Stimulated activated CD8-positive, alpha-beta memory T cell treated with anti-CD3 and anti-CD28 coated beads, Interleukin-4, amount 100 ng/mL, for 4 hours (primary cell): ENCODE measurements at regions not wholly inside any gene's neighbourhood (a gene's known extent, or its start where the extent isn't known, plus 50 kb on each side); places are given as distances from the start of the nearest gene placed in this dataset.

Experiments used
- DNase-seq, 2 donors: peaks; one replicate each; pipeline ENCODE4 v3.0.0-alpha.2; 2020; ENCODE audit warnings: low read depth in 2 of 2, low spot score in 1 of 2

DNA sequence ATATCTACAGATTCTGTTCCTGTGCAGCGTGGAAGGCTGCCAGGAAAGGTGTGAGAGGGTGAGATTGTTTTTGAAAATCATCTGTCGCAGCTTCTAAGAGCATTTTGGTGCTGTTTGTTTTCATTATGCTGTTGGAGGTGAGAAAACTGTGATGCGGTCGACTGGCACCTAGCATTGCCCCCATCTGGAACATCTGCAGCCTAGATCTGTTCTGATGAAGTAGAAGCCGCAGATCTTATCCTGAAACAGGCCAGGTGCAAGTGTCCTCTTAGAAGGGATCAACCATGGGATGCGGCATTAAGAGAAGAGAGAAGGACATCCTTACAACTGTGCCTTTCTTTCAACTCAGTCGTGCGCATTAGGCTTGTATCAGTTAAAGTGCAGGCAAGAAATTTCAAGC lies 167.3 kb downstream of the CDH26 start:
- no peak for DNase-seq

- no peak for DNase-seq
These were observed 168.8 kb downstream of the CDH26 start for GRCh38 chr20:60126975-60127374.

- DNase-seq, result no peak
These were observed 173.2 kb downstream of the CDH26 start for GRCh38 chr20:60131375-60131774.

DNA sequence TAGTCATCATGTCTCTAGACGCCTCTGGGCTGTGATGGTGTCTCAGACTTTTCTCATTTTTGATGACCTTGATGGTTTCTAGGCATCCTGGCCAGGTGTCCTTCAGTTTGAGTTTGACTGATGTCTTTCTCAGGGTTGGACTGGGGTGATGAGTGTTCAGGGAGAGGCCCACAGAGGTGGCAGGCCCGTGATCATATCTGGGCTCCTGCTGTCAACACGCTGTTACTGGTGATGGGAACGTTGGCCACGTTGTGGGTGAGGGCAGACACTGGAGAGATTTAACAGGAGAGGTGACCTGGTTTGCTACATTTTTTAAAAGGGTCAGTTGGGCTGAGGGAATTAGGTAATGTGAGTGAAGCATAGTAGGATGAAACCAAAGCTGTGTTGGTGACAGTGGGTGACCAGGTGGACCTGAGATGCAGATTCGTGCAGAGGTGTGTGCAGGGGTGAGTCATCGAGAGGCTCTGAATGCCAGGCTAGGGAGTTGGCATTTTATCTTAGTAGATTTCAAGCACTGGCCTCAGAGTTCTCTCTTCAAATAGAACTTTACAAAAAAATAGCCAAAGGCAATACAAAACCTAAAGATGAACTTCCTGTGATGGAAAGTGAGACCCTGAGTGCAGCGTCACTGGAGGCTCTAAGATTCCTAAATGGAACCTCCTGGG lies 174.1 kb downstream of the CDH26 start:
- no peak for DNase-seq

DNA sequence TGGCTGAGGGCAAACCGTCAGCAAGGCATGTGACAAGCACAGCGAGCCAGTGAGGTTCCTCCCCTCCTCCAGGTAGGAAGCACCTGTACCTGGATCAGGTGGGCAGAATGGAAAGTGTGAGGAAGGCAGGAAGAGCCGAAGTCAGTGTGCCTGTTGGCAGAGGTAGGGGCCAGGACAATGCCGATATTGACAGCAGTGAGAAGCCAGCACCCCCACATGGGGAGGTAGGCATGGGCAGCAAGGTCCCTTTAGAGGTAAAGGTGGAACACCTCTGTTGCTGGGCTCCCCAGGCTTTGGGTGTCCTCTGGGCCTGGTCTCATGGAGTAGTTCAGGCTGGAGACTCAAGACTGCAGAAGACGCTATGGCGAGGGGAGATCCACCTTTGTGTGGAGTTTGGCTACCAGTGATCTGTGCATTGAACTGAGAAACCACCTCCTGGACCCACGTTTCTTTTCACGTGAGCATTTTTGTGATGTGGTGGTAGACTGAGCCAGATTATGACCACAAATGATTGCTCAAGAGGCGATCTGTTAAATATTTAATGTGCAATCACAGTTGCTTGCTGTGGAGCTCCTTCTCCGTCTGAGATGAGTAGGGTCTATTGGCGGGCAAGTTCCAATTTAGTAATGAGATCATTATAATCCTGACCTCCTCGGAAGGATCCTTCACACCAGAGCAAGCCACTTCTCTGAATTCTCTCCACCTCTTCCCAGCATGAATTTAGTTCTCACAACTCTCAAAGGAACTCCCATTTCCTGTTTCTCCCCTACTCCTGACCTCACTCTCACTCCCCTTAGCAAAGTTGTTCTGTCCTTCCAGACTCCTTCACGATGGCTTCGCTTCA lies 174.8 kb downstream of the CDH26 start:
- DNase-seq, result no peak

DNA sequence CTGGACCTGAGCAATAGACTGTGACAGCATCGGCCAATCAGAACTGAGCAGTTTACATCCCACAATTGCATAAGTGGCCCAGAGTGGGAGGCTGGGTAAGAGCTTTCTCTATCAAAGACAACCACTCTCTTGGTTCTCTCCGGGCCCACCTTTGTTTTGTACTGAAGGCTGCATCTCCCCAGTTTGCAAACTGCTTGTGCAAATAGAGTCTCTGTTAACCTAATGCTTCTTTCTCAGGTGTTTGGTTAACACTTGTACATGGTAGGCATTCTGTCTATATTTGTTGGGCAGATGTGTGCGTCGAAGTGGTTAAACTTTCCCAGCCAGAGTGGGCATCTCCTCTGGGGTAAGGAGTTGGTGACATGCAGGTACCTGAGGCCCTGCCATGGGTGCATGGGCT lies 177.1 kb downstream of the CDH26 start:
- no peak for DNase-seq

DNA sequence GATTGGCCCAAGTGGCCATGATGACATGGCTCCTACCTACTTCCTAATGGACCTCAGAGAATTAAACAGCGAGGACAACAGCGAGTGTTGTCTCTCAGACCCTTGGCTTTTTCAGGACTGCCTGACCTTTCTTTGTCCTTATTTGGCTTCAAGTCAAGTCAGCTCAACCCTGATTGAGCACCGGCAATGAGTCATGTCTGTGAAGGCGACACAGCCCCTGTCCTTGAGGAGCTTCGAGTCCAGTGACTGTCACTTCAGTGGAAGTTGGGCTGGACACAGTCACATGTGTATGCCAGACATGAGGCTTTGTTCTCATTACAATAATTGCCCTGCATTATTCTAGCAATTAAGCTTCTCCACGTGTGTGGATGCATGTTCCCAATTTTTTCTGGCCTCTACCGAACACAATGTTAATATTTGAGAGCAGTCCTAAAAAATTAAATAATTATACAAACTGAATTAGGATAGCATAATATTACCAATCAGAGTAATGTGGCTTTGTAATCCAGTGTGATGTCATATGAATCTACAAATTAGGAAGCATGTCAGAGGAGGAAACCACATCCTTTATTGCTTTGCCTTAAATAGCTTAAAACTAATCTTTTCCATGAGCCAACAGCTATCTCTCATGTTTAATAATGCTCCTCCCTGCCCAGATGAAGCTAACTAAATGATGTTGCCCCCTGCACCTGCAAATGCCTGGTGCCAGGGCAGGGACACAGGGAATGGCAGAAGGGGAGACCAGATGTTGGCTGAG lies 178.6 kb downstream of the CDH26 start:
- DNase-seq, result no peak

DNA sequence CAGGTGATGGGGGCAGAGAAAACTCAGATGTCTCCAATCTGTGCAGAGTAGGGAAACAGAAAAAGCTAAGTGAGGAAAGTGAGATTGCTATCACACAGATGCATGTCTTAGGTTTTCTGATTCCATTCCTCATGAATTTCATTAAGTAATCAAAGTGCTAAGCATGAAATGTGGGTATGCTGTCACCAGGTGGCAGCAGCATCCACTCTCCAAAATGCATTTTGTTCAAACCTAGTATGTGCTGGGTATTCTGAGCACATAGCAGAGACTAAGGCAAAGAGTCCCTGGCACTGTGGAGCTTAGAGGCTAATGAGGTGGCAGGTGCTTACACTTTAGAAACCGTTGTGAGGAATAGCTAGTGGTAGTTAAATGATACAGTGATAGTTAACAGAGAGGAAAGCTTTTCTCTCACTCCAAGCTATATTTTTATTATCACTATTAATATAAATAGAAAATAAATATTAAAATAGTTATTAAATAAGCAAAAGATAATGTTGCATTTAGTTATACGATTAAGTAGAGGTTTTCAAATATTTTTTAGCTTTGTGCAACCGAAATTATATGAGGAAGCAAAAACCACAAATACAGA lies 179.5 kb downstream of the CDH26 start:
- no peak for DNase-seq

DNA sequence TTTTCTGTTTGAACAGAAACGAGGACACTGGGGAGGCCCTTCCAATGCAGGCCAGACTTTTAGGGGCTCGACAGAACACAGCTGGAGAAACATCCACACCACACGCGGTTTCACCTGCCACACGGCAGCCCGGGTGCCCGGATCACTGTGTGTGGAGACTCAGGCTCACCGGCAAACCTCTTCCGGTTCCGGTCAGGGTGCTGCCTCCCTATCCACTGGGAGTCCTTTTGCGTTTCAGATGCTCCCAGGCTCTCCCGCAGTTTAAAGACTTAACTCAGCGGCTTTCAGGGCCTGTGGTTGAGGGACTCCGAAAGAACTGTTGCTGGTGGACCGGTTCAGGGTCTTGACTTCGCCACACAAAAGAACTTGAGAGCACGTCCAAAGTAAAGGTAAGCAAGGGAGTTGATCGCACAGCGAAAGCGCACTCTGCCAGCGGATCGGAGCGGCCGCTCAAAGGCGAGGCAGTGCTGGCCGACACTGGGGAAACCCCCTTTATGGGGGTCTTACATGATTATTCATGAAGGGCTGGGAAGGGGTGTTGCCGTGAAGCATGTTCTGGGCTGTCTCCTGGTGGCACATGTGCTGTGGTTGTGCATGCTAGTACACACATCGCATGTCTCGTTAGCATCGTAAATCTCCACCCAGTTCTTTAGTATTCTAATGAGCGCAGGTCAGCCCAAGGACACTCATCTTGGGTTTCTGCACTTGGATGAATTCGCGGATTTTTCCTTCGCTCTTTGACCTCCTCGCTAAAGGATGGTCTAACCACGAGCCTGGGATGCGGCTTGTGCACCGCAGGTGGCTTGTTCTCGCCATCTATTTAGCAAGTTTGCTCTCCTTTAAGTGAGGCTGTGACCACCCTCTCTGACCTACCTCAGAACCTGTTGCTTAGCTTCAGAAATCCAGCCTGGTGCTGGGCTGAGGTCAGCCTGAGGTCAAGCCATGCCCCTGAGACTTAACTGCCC lies 180.3 kb downstream of the CDH26 start:
- peak in 1 of 2 donors; percentile 8 for DNase-seq

DNA sequence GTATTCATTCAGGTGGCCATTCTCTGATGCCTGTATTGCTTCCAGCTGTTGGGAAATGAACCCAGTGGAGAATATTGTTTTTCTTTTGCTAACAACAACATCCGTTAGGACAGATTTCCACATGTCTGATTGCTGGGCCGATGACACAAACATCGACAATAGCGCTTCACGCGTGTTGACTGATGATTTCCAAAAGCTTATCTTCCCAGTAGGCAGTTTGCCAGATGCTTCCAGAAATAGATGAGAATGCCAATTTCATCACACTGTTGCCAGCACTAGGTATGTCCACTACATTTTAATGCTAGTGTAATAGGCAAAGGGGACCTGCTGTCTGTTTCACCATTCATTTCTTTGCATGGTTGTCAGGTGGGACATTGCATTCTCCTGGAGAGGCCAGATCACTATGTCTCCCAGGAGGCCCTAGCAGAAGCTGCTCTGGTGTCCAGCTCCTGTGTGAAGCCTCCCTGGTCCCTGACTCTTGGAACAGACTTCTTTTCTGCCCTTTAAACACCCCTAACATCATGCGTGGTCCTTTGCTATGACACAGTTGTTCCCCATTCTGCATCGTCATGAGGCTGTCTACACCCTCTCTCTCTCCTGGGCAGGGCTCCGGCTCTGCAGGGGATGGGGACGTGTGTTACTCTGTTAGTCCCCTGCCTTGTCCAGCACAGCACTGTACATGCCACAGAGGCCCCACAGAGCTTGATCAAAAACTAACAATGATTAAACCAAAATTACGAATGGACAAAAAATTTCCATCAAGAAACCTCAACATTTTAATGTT lies 181.6 kb downstream of the CDH26 start:
- no peak for DNase-seq

DNA sequence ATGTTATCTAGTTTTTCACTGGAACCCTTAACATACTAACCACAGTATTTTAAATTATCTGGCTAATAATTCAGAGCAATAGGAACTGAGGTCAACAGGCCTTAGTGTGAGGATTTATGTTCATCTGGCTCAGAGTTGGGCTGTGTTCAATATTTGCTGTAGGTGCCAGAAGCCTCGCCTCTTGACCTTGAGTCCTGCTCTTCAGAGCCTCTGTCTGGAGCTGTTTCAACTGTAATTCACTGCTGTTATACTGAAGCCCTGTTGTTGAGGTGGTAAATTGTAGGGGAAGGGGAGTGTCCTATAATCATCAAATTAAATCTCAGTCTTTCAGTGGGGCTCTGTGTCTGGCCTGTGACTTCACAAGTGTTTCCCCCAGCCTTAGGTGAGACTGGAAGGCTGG lies 184.4 kb downstream of the CDH26 start:
- no peak for DNase-seq

- DNase-seq, result no peak
These were observed 185.1 kb downstream of the CDH26 start for GRCh38 chr20:60143261-60143842.

DNA sequence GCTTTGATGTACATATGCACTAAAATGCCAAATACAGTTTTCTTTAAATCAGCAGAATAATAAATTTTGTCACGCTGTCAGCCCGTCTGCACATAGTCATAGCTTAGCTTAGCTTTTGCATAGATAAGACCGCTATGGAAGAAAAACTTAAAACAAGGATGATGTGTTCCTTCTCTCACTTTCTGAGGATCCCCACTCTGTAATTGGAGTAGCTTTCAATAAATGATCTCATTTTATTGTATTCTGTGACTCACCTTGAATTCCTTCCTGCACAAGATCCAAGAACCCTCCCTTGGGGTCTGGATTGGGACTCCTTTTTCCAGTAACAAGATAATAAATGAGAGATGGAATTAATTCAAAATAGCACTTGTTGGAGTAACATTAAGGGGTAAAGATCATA lies 186.2 kb downstream of the CDH26 start:
- DNase-seq, result no peak

DNA sequence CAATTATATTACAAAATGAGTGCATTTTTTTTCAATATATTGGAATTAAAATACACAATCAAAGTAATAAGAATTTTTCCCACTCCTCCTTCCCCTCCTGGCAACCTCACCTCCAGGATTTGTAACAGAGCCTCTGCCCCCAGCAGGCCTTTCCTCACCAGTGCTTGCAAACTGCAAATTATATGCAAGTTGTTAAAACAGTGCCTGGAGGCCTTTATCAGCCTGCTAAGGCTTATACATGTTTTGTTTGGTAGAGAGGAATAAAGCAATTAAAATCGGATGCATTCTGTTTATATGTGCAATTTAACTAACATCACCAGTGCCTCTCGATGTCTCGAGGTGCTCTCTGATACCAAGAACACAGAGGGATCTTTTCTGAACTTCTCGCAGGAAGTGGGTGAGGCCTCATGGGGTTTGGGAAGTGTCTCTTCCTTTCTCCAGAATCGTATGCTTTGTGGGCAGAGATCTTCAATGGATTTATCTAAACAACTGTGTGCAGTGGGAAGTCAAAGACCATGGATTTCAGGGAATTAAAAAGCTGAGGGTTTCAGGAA lies 186.8 kb downstream of the CDH26 start:
- no peak for DNase-seq

DNA sequence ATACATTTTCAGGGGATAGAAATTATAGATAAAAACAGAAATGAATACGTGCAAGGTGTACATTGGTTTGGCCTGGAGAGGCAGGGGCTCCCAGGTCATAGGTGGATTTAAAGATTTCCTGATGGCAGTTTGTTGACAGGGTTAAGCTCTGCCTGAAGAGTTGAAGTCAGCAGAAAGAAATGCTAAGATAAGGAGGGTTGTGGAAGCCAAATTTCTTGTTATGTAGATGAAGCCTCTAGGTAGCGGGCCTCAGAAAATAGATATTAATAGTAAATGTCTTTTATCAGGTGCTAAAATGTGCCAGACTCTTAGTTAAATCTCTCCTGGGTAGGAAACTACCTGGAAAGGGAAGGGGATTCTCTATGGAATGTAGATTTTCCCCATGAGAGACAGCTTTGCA lies 188.8 kb downstream of the CDH26 start:
- DNase-seq, result no peak

DNA sequence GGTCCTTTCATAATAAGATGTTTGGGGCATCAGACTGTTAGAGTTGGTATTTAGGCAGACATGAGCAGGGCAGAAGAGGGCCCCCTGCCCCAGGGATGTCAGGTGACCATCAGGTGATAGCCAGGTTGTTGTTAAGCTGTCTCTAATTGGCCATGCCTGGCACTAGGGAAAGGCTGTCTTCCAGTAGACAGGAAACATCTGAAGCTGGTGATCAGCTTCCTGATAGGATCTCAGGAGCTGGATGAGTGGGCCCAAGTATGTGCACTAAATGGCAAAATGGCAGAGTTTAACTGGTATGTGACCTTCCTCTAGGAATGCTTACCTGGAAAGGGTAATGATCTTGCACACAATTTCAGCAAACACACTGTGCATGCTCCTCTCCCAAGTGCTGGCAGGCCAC lies 190.7 kb downstream of the CDH26 start:
- no peak for DNase-seq

DNA sequence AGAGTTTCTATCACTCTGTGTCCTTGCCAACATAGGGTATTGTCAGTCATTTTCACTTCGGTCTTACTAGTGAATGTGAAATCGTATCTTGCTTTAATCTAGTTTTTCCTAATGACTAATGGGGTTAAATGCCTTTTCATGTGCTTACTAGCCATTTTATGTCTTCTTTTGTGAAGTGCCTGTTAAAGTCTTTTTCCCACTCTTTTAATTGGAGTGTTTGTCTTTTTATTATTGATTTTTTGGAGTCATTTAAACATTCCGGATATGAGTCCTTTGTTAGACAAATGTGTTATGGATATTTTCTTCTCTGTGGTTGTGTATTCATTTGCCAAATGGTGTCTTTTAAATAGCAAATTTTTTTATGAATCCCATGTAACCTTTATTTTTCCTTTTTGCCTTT lies 194.6 kb downstream of the CDH26 start:
- no peak for DNase-seq

- DNase-seq, result no peak
These were observed 202.4 kb downstream of the CDH26 start for GRCh38 chr20:60160451-60161145.
